EH (cell line): ENCODE measurements at regions not wholly inside any gene's neighbourhood (a gene's known extent, or its start where the extent isn't known, plus 50 kb on each side); places are given as distances from the start of the nearest gene placed in this dataset.
"Not testable (repeated sequence)": the region's sequence is repeated elsewhere in the genome, so short reads cannot be mapped to it uniquely, and the experiment has no call there.

Experiments
- DNase-seq: peaks from one replicate; pipeline ENCODE4 v3.0.0-alpha.2; 2015; ENCODE audit warnings: low read depth

DNA sequence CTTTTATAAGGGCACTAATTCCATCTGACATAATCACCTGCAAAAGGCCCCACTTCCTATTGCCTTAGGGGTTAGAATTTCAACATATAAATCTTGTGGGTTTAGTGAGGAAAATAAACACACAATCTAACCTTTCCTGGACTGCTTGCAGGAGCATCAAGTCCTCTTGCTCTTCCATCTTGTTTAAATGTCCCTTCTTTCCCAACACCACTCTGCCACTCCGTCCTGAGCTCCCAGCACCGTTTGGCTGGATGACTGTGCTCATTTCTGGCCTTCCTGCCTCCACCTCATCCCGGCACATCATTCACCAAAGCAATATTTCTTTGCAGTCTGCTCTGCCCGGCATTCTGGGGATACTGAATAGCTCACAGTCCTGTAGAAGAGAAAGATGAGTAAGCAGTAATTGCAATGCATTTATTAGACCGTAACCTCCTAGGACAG is 247.8 kb downstream of the BCL2 start:
- DNase-seq: no peak

- no peak for DNase-seq
These were observed 248.6 kb downstream of the BCL2 start for GRCh38 chr18:63070767-63071502.

GRCh38 chr18:63069496-63069895 is 250.1 kb downstream of the BCL2 start:
- no peak for DNase-seq

DNA sequence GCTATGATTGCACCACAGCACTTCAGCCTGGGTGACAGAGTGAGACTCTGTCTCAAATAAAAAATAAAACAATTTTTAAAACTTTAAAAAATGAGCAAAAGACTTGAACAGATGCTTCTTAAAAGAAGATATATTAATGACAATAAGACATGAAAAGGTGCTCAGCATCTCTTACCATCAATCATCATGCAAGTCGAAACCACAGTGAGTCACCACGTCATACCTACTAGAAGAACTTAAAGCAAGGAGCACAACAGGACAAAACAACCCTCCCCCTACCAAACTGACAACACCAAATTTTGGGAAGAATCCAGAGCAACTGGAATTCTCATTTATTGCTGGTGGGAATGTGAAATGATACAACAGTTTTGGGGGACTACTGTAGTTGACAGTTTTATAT is 251.6 kb downstream of the BCL2 start:
- no peak for DNase-seq

- DNase-seq: no peak
These were observed 254.4 kb downstream of the BCL2 start for GRCh38 chr18:63065172-63065571.

DNA sequence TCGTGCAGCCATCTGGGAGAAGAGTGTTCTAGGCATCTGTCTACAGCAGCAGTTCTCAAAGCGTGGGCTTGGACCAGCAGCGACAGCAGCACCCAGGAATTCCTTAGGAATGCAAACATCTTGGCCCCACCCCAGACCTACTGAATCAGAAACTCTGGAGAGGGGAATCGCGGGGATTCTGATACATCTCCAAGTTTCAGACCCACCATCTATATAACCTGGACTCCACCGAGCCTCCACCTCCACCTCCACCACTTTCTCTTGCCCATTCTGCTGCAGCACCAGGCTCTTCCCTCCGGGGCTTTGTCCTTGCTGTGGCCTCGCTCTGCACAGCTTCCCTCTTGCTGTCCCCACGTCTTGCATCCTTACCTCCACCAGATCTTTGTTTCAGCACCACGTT is 256.4 kb downstream of the BCL2 start:
- DNase-seq: peak; percentile 33

- DNase-seq: no peak
These were observed 257.3 kb downstream of the BCL2 start for GRCh38 chr18:63062246-63062645.

- DNase-seq: no peak
These were observed 258.3 kb downstream of the BCL2 start for GRCh38 chr18:63061303-63061702.

DNA sequence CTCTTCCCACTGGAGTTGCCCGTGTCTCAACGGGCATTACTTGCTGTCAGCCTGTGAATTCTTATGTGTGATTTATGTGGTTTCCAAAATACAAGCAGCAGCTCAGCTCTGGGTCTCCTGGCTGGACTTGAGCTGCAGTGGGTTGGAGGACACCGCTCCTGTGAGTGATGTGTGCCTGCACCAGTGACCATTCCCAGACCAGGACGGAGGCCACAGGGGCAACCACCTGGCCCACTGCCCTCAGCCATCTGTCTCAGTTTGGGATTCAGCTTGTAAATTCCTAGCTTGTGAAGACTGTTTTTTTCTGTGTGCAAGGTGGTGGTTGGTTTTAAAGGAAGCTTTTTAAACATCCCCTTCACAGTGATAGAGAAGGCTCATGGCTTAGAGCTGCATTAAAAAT is 261.0 kb downstream of the BCL2 start:
- DNase-seq: no peak

DNA sequence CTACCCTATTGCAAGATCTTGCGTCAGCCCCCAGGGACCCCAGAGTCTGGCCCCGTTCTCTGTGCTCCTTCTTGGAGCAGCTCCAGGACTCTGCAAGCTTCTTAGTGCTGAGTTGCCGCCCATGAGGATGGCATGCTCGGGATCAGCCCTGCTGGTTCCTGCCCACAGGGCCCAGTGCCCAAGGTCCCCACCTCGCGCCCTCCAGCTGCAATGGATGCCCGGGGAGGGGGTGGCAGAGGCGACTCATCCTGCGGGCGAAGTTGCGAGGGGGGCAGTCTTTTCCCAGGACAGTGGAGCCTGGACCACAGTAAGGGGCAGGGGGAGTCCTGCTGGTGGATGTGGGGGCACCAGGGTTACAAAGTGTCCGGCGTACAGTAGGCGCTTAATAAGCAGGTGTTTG is 261.9 kb downstream of the BCL2 start:
- DNase-seq: no peak

DNA sequence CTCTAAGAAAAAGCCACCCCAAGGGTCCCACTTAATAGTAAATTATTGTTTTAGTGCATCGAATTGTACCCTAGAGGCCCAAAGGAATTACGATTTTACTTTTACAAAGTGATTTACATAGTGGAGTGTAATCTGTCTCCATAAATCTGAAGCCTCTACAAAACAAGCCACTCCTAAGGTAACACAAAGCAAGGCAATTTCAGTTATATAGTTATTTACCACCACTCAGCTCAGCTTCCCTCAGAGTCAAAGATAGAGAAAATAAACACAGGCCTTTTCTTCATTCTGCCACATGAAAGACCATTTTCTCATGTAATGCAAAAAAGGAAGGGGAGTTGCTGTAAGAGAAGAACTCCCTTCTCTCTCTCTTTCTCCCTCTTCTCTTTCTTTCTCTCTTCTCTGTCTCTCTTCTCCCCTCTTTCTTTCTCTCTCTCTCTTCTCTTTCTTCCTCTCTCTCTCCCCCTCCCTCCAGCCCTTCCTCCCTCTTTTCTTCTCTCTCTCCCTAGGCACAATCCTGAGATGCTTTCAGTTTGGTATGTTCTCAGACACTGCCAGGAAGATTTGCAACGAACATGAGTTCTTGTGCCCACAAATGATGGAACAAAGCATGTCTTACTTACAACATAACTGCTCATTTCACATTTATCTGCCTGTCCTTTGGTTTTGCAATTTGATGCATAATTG is 264.5 kb downstream of the BCL2 start:
- DNase-seq: peak; percentile 12

- no peak for DNase-seq
These were observed 267.6 kb downstream of the BCL2 start for GRCh38 chr18:63051928-63052327.

DNA sequence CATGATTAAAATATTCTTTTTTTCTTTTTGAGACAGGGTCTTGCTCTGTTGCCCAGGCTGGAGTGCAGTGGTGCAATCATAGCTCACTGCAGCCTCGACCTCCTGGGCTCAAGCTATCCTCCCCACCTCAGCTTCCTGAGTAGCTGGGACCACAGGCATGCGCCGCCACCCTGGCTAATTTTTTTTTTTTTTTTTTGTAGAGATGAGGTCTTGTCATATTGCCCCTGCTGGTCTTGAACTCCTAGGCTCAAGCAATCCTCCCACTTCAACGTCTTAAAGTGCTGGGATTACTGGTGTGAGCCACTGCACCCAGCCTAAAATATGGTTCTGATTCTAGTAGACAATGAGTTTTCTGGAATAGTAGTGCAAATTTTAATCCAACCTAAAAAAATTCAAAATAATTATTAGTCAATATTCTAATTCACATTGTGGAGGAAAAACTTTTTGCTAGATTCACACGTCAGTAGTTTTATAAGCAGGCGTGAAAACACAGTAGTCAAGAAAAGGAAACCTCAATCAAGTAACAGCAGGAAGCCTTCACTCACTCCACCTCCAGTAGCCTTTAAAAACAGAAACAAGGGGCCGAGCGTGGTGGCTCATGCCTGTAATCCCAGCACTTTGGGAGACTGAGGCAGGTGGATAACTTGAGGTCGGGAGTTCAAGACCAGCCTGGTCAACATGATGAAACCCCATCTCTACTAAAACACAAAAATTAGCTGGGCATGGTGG is 268.7 kb downstream of the BCL2 start:
- DNase-seq: not testable (repeated sequence)

GRCh38 chr18:63046375-63046774 is 273.2 kb downstream of the BCL2 start:
- DNase-seq: no peak

GRCh38 chr18:63043516-63043915 is 276.1 kb downstream of the BCL2 start:
- DNase-seq: peak; percentile 35

GRCh38 chr18:63042351-63042750 is 277.2 kb downstream of the BCL2 start:
- no peak for DNase-seq

DNA sequence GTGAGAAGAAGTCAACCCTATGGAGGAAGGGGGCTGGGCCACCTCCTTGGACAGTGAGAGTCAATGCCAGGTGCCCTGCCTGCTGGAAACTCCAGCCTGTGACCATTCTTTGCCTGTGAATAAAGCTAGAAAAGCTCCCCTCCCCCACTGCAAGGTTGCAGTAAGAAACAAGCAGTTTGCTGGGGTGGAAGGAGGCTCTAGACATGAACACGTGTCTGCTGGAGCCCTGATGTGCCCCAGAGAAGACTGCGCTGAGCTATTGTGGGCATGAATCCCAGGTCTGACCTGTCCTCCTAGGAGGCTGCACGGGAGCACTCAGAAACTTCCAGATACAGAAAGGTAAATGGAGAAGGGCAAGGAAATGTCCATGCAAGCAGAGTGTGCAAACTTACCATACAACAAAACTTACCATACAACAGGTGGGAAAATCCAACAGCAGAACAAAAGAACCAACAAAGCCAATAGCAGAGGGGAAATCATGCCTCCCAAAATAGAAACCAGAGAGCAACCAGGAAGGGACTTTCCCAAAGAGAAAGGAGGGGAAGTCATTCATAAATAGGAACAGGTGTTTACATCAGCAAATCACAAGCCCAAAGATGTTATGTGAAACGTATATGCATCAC is 278.7 kb downstream of the BCL2 start:
- DNase-seq: no peak

- DNase-seq: no peak
These were observed 282.1 kb downstream of the BCL2 start for GRCh38 chr18:63037491-63037890.

DNA sequence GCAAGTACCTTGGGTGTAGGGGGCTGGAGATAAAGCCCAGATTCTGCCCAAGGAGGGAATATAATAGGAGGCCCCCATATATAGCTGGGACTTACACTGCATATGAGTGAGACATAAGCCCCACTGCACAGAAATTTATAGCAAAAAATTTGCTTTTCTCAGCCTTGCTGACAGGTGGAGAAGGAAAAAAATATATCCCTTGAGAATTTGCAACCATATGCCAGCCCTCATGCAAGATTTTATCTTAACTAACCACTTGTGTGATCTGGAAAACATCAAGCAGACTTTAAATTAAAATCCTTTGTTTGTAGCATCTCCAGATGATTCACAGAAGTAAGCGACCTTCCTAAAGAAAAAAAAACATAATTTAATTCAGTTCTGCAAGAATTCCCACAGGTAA is 288.2 kb downstream of the BCL2 start:
- no peak for DNase-seq
